PC-3 (cell line): ENCODE measurements at regions not wholly inside any gene's neighbourhood (a gene's known extent, or its start where the extent isn't known, plus 50 kb on each side); places are given as distances from the start of the nearest gene placed in this dataset.

ENCODE experiments used
- CTCF ChIP-seq: fragments of 300-600 bp; sonication (generic); conservative IDR thresholded peaks from 2 replicates; pipeline ENCODE4 v1.5.1; 2017; ENCODE audit warnings: antibody characterized with exemption, low read depth, mild to moderate bottlenecking, low read length
- EZH2 ChIP-seq: fragments of 300-600 bp; sonication (generic); IDR thresholded peaks from one replicate; pipeline ENCODE4 v1.6.1; 2017; ENCODE audit warnings: antibody characterized with exemption, mild to moderate bottlenecking, low read length; ENCODE audit not compliant: unreplicated experiment

- TF ChIP-seq CTCF: no peak
- TF ChIP-seq EZH2: no peak
These were observed 240.9 kb upstream of the STT3B start for GRCh38 chr3:31291818-31292217.
